ENCODE measurements at regions not wholly inside any gene's neighbourhood (a gene's known extent, or its start where the extent isn't known, plus 50 kb on each side); places are given as distances from the start of the nearest gene placed in this dataset.

DNA sequence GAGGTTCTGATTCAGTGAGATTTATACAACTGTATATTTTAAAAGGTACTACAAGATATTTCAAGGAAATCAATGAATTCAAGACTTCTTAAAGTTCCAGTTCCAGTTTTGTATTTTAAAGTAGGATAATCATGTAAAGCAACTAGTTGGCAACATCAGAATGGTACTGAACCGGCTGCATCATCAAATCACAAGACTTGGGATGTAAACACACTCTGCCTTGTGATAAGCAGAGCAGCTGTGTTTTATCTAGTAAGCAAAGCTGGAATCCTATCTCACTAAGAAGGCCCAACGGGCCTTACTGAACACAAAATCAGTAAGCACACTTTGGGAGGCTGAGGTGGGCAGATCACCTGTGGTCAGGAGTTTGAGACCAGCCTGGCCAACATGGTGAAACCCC, 327.2 kb upstream of the NREP start:
- Mint-ChIP-seq H3K4me1 (ENCODE audit: low read depth) (no peaks in the 10 kb centered on the region), H3K36me3 (ENCODE audit: low read depth) (no peaks in the 10 kb centered on the region), H3K4me3 (no peak overlapping the region), H3K27me3 (peaks cover 6% of the 10 kb centered on the region), H3K9me3 (no peaks in the 10 kb centered on the region), H3K27ac (no peak overlapping the region)
- ChIA-PET POLR2A (no interaction called here), CTCF (no interaction called here)
- no peaks in the 10 kb centered on the region for H3K4me1 ChIP-seq (ENCODE audit: insufficient read depth, low read length)
- DNase-seq (no peak), ATAC-seq (ENCODE audit: poor library complexity) (no peak)
- TF ChIP-seq, protein P1, sequence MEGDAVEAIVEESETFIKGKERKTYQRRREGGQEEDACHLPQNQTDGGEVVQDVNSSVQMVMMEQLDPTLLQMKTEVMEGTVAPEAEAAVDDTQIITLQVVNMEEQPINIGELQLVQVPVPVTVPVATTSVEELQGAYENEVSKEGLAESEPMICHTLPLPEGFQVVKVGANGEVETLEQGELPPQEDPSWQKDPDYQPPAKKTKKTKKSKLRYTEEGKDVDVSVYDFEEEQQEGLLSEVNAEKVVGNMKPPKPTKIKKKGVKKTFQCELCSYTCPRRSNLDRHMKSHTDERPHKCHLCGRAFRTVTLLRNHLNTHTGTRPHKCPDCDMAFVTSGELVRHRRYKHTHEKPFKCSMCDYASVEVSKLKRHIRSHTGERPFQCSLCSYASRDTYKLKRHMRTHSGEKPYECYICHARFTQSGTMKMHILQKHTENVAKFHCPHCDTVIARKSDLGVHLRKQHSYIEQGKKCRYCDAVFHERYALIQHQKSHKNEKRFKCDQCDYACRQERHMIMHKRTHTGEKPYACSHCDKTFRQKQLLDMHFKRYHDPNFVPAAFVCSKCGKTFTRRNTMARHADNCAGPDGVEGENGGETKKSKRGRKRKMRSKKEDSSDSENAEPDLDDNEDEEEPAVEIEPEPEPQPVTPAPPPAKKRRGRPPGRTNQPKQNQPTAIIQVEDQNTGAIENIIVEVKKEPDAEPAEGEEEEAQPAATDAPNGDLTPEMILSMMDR (IDR thresholded peaks at IDR 0.05), result no peak
- intact Hi-C loops (cut with DNase I, micrococcal nuclease), result no loop called here
- H3K9me3 ChIP-seq (ENCODE audit: control insufficient read depth in 1 of 2, insufficient read depth in 1 of 2, low read length in 2 of 2), result no peaks in the 10 kb centered on the region
- H3K27me3 ChIP-seq (ENCODE audit: control insufficient read depth in 1 of 2, insufficient read depth in 2 of 2, low read length in 2 of 2), result no peaks in the 10 kb centered on the region
- H3K4me3 ChIP-seq (ENCODE audit: low read length), result no peak overlapping the region
- no peak overlapping the region for H3K27ac ChIP-seq (ENCODE audit: low read depth in 1 of 2, low read length in 2 of 2)
- no peaks in the 10 kb centered on the region for H3K36me3 ChIP-seq (ENCODE audit: insufficient read depth, low read length)

DNA sequence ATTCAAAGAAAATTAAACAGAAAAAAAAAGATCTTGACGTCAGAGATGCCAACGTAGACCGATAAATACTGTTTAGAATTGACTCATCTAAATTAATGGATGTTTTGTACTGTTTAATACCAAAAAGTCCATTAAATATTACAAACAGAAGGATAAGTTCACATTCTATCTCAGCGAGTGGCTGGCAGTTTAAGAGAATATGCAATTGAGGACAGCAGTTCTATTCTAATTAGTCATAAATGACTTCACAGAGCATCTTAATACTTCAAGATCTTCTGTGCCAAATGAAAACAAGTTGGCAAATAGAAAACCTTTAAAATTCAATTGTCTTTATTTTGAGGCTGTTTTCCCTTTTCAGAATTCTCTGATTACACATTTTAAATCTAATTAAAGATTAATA, 326.6 kb upstream of the NREP start:
- POLR2A ChIA-PET, result no interaction called here
- DNase-seq, result no peak
- peaks cover 6% of the 10 kb centered on the region for H3K27me3 Mint-ChIP-seq
- no peak overlapping the region for H3K27ac ChIP-seq (ENCODE audit: low read depth in 1 of 2, low read length in 2 of 2)
- H3K4me3 ChIP-seq (ENCODE audit: low read length), result no peak overlapping the region
- intact Hi-C loops (cut with DNase I, micrococcal nuclease), result no loop called here
- H3K36me3 Mint-ChIP-seq (ENCODE audit: low read depth), result no peaks in the 10 kb centered on the region
- H3K9me3 Mint-ChIP-seq, result no peaks in the 10 kb centered on the region
- no peaks in the 10 kb centered on the region for H3K9me3 ChIP-seq (ENCODE audit: control insufficient read depth in 1 of 2, insufficient read depth in 1 of 2, low read length in 2 of 2)
- H3K4me3 Mint-ChIP-seq, result no peak overlapping the region
- TF ChIP-seq, protein P1 (IDR thresholded peaks at IDR 0.05), result no peak
- no peak overlapping the region for H3K27ac Mint-ChIP-seq
- CTCF ChIA-PET, result no interaction called here
- H3K36me3 ChIP-seq (ENCODE audit: insufficient read depth, low read length), result no peaks in the 10 kb centered on the region
- H3K27me3 ChIP-seq (ENCODE audit: control insufficient read depth in 1 of 2, insufficient read depth in 2 of 2, low read length in 2 of 2), result no peaks in the 10 kb centered on the region
- ATAC-seq (ENCODE audit: poor library complexity), result no peak
- H3K4me1 ChIP-seq (ENCODE audit: insufficient read depth, low read length), result no peaks in the 10 kb centered on the region
- H3K4me1 Mint-ChIP-seq (ENCODE audit: low read depth), result no peaks in the 10 kb centered on the region

DNA sequence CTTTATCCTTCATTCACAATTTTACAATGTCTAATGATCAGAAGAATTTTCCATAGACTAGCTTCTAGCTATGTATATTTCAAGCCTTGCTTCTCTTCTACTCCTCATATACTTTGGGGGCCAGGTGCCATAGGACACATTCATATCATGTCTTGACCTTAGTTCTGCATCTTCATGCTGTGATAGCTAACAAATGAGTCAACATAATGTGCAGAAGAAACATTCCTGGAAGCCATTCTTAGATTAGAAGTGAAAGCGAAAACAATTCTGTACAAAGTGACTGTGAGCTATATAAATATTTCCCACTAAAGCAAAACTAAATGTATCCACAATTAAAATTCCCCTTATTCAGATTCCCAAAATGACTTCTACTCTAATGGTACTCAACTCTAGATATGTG, 320.2 kb upstream of the NREP start:
- no peaks in the 10 kb centered on the region for H3K27me3 Mint-ChIP-seq
- intact Hi-C loops (cut with DNase I, micrococcal nuclease), result no loop called here
- TF ChIP-seq, protein P1 (IDR thresholded peaks at IDR 0.05), result no peak
- no peaks in the 10 kb centered on the region for H3K4me1 ChIP-seq (ENCODE audit: insufficient read depth, low read length)
- no peaks in the 10 kb centered on the region for H3K9me3 Mint-ChIP-seq
- H3K9me3 ChIP-seq (ENCODE audit: control insufficient read depth in 1 of 2, insufficient read depth in 1 of 2, low read length in 2 of 2), result no peaks in the 10 kb centered on the region
- H3K27me3 ChIP-seq (ENCODE audit: control insufficient read depth in 1 of 2, insufficient read depth in 2 of 2, low read length in 2 of 2), result no peaks in the 10 kb centered on the region
- ChIA-PET POLR2A (no interaction called here), CTCF (no interaction called here)
- no peak overlapping the region for H3K4me3 ChIP-seq (ENCODE audit: low read length)
- ATAC-seq (ENCODE audit: poor library complexity) (no peak), DNase-seq (no peak)
- H3K27ac ChIP-seq (ENCODE audit: low read depth in 1 of 2, low read length in 2 of 2), result no peak overlapping the region
- H3K27ac Mint-ChIP-seq, result no peak overlapping the region
- no peaks in the 10 kb centered on the region for H3K4me1 Mint-ChIP-seq (ENCODE audit: low read depth)
- H3K4me3 Mint-ChIP-seq, result no peak overlapping the region
- H3K36me3 ChIP-seq (ENCODE audit: insufficient read depth, low read length), result no peaks in the 10 kb centered on the region
- H3K36me3 Mint-ChIP-seq (ENCODE audit: low read depth), result no peaks in the 10 kb centered on the region

Measured in CD4-positive, alpha-beta T cell (primary cell).